ENCODE measurements at regions not wholly inside any gene's neighbourhood (a gene's known extent, or its start where the extent isn't known, plus 50 kb on each side); places are given as distances from the start of the nearest gene placed in this dataset.

DNA sequence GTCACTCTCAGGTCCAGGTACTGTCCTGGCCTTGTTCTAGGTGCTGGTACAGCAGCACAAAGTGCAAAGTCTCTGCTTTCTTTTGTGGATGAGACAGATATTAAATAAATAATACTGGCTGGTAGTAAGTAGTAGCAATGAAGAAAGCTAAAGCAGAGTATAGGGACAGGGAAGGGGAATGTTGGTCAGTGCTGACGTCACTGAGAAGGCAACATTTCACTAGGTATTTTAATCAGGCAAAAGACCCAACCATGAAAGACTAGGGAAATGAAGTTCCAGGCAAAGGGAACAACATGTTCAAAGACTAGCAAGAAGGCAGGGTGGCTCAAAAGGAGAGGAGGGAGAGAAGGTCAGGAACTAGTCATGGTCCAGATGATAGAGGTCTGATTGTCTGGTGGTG lies 388.2 kb downstream of the YTHDC2 start:
- no peak for DNase-seq

DNA sequence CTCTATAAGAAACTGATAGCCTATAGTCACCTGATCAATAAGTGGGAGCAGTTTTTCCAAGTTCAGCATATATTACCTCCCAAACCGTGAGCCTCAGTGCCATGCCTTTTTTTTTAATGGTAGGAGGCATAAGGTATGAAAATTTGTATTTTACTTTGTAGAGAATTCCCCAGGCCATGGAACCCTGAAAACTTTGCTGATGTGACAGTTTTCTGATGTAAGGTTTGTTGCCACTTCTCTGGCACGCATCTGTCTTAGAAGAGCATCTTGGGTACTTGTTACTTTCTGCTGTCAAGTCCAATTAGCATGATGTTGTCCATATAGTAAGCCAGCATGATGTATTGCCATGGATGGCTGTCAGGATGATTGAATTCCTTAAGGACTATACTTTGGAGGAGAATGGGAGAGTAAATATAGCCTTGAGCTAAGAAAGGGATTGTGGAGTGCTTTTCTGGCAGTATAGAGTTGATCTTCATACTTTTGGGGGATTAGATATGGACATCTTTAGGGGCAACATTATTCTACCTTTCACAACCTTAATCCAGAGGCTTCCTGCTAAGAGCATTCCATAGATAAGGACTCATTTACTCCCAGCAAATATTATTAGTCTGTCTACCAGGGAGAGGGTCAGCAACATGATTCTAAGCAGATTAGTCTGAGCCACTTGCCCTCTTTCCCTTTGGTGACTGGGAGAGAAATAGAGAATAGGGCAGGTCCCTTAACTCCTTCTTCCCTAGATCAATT lies 389.6 kb downstream of the YTHDC2 start:
- no peak for DNase-seq

DNA sequence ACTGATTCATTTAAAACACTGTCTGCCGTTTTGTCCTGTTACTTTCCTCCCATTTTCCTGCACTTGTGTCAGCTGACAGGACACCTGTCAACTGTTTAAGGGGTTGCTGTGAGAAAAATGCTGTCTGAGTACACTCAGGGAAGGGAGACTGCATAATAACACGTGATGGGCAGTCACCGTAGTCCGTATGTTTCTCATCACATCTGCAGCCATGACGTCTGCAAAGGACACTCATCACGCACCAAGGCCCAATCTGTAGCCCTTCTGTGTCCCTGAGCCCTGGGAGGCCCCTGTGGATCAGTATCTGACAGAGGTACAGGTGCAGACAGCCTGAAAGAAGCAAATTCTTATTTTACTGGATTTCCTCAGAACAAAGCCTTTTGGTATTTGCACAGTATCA lies 396.3 kb downstream of the YTHDC2 start:
- DNase-seq: no peak

DNA sequence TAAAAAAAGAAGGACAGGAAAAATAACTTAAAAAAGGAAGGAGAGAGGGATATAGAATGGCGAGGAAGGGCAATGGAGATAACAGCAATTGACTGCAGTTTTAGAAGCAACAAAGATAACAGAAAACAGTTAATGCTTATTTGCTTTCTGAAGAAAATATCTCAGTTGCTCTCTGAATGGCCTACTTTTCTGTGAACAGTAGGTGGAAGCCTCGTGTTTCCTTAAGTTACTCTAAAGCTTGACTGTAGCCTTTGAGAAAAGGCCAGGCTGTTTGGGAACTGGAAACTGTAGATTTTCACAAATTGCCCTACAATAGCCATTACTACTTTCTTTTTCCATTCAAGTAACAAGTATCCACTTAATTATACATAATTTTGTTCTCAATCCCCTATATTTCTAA lies 404.5 kb downstream of the YTHDC2 start:
- DNase-seq: no peak

DNA sequence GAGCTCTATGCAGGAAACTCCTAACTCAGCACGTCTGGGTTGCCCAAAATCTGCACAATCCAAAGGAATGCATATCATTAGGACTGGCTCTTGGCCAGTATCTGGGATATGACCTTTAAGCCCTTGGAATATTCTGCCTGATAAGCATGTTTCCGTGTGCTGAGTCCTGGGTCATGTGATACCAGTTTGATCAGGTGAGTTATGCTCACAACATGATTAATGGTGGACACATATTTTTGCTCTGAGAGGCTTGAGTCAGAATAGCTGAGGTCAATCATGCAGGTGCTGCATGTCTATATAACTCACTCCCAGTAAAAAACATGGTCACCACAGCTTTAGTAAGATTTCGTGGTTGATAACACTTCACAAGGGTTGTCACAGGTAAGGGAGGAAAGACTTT lies 408.8 kb downstream of the YTHDC2 start:
- no peak for DNase-seq

DNA sequence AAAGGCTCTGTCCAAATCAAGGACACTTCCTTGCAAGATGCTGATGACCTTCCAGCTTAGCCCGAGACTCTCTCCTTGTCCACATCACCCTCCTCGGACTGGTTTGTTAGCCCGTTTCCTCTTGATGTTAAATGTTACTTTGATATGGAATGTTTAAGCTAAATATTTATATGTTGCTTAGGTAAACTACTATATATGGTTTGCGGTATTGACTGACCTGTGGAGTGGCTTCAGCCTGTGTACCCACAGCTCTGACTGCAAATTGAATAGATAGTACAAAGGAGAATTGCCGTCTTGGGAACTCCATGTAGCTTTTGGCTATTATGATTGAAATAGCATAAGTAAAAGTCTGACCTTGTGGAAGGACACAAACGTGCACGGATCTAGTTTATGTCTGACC lies 422.0 kb downstream of the YTHDC2 start:
- DNase-seq: no peak

DNA sequence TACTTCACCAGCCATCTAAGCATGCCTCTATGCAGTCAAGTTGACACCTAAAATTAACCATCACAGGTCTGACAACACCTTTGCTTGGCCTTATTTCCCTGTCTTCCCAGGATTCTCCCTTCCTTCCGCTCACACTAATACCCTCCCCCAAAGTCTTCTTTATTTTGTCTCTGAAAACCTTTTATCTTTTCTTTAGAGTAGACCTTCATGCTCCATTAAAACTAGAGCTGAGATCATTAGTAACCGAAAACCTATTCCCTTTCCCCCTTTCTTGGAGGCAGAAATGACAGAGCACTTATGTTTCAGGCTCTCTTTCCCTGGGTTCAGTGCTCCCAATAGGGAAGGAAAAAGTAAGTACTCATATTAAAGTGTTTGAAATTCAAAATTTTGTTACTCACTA lies 423.8 kb downstream of the YTHDC2 start:
- DNase-seq: no peak

DNA sequence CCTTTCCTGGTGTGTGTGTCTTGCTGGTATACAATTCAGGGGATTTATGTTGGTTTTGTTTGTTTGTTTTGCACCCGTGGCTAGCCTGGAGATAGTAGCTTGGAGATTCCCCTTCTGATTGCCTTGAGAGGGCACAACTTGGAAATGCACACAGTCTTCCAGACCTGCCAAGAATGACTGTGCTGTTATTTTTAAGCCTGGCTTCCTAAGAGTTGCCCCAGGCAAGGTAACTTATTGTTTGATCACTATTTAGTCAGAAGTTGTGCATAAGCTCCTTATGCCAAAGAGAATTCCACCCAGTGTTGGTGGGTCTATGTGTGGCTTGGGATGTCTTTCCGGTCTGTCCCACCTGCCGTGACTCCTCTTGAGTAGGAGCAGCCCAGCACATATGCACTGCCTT lies 421.9 kb upstream of the KCNN2 start:
- no peak for DNase-seq

DNA sequence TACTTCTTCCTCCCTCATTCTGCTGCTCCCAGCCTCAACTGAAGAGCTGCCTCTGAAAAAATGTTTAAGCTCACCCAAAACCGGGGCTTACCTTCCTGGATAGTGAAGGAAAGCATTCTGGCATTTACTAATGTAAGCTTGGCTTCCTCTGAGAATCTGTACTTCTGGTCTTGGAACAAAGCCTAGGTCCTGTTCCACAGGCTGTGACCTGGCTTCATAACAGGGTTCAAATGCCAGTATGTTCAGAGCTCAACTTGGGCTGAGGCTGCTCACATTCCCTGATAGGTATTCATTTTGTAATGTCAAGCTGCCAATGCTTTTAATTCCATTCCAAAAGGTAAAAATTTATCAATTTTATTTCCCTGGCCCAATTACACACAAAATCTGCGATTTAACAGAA lies 411.7 kb upstream of the KCNN2 start:
- DNase-seq: no peak

DNA sequence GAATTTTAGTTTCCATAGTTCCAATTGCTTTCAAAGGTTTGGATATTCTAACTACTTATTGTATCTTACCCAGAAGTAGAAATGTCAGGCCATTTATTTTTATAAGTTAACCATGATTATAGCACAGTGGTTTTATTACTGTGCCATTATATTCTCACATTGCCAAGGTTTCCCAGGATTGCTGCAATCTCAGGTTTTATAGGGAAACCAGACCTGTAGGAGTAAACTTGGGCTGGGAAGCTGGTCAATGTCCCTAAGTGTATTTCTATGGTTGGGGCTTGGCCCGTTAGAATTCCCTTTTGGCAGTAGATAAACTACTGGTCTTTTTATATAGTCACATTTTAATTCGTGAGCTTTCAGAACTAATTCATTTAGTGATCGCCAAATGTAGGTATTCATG lies 396.6 kb upstream of the KCNN2 start:
- DNase-seq: no peak

DNA sequence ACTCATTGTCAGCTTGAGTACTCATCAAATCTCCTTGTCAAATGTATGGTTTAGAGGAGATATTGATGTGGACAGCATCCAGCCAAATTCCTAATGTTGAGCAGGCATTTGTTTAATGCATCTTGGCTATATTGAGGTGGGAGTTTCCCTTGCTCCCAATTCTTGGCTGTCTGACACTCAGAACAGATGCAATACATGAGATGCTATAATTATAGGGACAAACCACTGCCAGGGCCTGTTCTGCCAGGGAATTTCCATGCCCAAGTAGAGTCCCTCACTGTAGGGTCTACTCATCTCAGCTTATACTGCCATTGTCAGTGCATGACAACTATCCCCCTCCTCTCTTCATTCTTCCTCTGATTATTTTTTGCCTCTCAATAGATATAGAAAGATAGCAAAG lies 392.0 kb upstream of the KCNN2 start:
- no peak for DNase-seq

DNA sequence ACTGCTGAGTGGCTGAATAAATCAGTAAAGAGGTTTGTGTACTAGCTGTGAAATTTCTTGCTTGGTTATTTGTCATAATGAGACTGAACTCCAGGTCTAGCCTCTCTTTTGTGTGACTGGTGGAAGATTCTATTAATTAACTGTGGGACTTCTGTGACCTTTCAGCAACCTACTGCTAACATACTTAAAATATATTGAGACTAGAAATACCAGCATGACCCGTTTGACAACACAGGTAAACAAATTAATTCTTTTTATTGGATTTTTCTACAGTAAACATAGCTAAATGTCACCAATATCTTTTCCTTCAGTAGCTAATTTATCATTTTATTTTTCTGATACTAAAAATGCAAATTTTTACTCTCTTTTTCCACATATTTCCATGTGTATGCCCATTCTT lies 390.4 kb upstream of the KCNN2 start:
- DNase-seq: no peak

DNA sequence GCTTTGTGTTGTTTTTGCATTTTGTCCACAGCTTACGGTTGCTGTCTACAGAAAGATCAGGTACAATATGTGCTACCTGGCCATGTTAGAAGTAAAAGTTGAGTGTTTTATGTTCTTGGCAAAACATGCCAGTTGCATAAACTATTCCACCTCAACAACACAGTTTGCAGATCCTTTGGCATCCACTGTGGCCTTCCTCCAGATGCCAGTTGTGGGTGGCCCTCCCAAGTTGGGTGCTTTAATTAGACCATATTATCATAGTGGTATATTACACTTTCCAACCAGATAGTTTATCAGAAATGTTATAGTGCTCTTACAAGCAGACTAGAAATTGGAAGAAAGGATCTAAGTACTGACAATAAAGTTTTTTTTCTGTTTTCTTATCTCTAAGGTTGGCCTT lies 386.9 kb upstream of the KCNN2 start:
- no peak for DNase-seq

DNA sequence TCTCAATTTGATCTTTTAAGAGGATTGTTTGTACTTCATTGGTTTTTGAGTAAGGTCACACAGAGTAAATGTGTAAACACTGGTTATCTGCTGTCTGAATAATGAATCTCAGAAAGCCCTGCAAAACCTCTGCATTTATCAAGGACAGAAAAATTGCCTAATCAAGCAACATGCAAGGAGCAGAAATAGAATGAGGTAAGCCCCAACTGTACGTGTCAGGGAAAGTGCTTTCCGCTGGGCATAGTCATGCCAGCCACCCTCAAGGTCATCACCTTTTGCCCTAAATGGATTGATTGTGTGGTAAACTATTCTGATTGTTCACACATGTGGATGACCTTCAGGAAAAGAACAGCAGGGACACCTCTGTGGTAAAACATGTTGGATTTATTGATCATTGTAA lies 376.9 kb upstream of the KCNN2 start:
- DNase-seq: no peak

DNA sequence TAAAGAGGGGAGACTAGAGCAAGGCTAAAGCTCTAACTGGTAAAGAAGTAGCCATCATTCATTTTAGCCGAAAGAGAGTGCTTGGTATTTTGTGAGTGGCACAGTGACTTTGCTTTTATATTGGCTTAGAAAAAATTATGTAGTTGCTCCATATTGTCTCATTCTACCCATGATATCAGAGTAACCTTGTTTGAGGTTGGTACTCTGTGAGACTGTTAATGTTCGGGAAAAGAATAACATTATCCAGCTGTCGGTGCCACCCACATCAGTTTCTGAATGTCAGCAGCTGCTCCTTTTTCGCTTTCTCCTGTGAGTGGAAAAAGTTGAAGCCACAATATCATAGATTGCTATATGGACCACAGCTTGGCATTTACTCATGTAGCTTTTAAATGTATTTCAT lies 376.4 kb upstream of the KCNN2 start:
- no peak for DNase-seq

DNA sequence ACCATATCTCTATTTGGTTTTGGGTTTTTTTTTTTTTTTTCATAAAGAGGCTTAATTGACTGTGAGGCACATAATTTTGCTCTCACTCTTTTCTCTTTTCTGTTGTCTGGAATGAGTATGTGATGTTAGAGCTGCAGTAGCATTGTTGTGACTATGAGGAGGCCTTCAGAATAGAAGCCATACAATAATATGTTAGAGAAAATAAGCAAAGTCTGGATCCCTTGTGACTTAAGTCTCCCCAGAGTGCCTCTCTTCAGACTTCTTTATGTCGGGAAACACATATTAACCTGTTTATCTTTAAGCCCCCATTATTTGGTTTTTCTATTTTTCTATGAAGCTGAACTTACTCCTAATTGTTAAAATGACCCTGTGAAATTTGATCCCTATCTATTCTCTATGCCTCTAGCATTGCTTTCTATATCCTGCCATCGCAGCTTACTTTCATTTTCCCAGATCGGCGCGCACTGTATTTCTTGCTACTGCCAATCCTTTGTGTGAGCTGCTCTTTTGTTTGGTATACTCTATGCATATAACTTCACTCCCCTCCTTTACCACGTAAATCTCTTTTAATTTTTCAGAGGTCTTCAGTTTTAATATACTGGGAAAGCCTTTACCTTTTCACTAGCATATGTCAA lies 372.5 kb upstream of the KCNN2 start:
- no peak for DNase-seq

DNA sequence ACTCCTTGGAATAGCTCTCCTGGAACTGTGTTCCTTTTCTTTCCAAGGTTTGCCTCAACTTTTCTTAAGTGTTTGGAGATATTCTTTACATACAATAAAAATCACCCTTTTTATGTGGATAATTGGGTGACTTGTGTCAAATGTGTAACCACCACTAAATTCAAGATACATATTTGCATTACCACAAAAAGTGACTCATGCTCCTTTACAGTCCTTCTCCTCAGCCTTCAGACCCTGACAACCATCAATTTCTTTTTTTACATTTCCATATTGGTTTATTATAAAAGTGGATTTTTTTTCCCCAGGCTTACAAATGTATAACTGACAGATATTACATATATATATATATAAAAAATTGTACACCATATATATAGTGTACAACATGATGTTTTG lies 372.0 kb upstream of the KCNN2 start:
- DNase-seq: no peak

DNA sequence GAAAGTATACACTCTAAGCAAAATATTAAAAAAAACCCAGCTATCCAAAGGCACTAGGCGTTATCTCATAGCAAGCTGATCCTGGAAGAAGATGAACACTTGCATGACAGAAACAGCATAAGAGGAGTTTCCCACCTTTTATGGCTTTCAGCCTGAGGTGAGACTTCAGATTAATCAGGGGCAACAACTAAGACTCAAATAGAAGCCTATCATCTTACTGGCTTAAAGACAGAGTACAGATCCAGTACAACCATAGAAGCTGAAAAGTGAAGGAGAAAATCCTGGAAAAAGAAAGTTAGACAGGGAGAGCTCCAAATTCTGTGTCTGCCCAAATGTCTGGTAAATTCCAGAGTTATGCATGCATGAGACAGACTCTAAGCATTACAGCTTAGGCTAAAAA lies 360.8 kb upstream of the KCNN2 start:
- no peak for DNase-seq

DNA sequence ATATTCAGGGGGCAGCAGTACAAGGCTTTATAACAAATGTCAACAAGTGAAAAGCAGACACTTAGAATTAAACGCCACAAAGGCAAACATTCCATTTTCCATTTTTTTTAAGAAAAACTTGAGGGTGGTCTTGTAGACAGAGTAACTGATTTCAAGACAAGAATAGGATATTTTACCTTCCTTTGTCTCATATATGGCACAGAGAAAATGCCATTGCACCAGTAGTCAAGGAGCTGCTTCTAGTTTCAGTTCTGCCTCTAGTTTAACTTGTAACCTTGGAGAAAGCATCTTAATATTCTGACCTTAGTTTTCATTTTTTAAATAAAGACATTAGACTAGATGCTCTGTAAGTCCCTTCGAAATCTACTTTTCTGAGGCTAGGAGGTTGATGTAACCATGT lies 355.3 kb upstream of the KCNN2 start:
- DNase-seq: no peak

DNA sequence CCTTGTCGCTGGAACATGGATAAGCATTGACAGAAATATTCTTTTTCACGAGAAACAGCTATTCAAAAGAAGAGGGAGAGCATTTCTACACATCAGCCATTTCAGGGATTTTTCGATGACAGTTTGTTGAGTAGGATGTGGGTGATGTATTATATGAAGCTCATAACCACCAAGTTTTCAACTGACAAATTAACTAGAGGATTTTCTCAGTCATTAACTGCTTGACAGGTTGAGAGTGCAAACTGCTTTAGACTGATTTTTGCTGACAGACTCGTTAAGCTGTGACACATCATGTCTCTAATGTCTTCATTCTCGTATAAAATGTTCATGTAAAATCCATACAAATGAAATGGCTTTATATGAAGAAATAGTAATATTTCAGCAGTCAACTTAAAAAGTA lies 354.2 kb upstream of the KCNN2 start:
- DNase-seq: no peak

DNA sequence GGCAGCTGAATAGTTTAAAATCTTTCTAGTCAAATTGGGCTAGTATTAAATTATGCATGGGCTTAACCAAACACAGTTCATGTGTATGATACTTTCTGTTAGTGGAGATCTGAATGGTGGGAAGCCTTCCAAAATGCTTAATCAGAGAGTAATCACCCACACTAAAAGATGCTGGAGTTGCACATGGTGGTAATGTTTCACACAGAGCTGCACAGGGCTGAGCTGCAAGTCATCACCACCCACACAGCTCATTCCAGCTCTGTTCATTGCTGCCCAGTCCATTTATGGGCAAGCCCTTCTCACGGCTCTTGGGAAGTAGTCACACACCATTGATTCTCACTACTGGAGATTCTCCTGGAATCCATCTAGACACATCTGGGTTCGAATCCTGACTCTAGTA lies 351.5 kb upstream of the KCNN2 start:
- DNase-seq: peak in 1 of 56 donors; percentile 4

DNA sequence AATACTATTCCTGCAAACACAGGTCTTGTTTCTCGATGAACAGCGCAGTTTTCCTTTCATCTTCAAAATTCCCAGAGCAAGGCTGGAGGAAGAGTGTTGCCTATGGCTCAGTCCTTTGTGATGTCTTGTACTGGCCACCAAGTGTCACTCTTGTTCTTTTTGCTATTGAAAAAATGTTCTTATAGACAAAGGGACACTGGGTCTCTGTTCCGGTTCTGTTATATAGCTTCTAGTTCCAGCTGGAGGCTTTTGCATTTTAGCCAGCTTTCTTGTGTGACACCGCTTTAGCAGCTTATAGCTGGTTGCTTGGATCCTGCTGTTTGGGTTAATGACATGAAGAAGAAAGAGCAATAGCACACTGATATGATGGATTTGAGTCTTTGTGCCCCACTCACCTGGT lies 343.7 kb upstream of the KCNN2 start:
- DNase-seq: peak in 6 of 56 donors; percentile 4 to 21 (median 11)

DNA sequence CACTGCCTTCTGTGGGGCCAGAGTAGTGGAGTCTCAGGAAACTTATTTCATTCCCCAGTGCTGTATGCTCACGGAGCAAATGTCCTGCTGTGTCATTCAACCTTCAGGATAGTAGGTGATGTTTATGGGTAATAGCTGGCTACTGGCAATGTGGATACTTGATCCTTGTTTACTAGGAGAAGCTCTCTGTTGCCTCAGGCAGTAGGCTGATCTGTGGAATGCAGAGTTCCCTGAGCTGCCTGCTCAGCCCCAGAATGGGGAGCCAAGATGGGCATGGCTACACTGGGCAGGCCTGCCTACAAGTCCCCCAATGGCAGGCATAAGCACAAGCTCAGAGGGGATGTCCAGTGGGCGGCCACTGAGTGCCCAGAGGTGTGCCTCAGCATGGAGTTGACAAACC lies 323.1 kb upstream of the KCNN2 start:
- no peak for DNase-seq

DNA sequence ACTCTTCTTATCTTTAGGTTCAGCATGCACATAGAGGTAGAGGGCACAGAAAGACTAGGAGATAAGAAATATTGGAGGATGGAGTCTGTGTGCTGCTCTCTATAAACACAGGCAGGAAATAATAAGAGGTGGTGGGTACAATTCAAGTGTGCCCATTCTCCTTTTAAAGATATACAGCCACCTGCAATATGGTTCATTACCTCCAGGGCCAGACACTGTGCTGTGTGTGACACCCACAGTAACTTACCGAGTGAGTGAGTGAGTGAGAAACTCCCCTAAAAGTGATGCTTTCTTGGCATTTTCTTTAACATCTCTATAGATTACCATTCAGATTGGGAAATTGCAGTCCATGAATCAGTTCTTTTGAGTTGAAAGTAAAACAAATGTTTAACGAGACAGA lies 311.8 kb upstream of the KCNN2 start:
- DNase-seq: no peak
